ENCODE measurements at regions not wholly inside any gene's neighbourhood (a gene's known extent, or its start where the extent isn't known, plus 50 kb on each side); places are given as distances from the start of the nearest gene placed in this dataset.

GRCh38 chr12:76698966-76699365 is 64.9 kb upstream of the ZDHHC17 start:
- Mint-ChIP-seq H3K27me3 (peaks cover 3% of the 10 kb centered on the region), H3K36me3 (ENCODE audit: low read depth) (no peaks in the 10 kb centered on the region), H3K9me3 (no peaks in the 10 kb centered on the region), H3K4me3 (no peak overlapping the region), H3K4me1 (no peaks in the 10 kb centered on the region), H3K27ac (no peak overlapping the region)
- ChIA-PET CTCF (no interaction called here), POLR2A (no interaction called here)
- no peak for DNase-seq

GRCh38 chr12:76701690-76702089 is 62.2 kb upstream of the ZDHHC17 start:
- no peak for DNase-seq
- H3K4me1 Mint-ChIP-seq: peaks cover 5% of the 10 kb centered on the region
- H3K36me3 Mint-ChIP-seq (ENCODE audit: low read depth): no peaks in the 10 kb centered on the region
- CTCF ChIA-PET: interaction anchor here (0.7 kb wide), 1 partner anchor 71 kb away, joined by 3 read pairs; no protein-coding TSS in a partner anchor
- POLR2A ChIA-PET: no interaction called here
- peaks cover 3% of the 10 kb centered on the region for H3K27me3 Mint-ChIP-seq
- H3K27ac Mint-ChIP-seq: no peak overlapping the region
- H3K4me3 Mint-ChIP-seq: no peak overlapping the region
- no peaks in the 10 kb centered on the region for H3K9me3 Mint-ChIP-seq

GRCh38 chr12:76702946-76703345 is 61.0 kb upstream of the ZDHHC17 start:
- ChIA-PET POLR2A (no interaction called here), CTCF (no interaction called here)
- H3K4me1 Mint-ChIP-seq: peaks cover 5% of the 10 kb centered on the region
- no peak for DNase-seq
- no peak overlapping the region for H3K4me3 Mint-ChIP-seq
- no peaks in the 10 kb centered on the region for H3K9me3 Mint-ChIP-seq
- H3K27me3 Mint-ChIP-seq: peaks cover 4% of the 10 kb centered on the region
- H3K36me3 Mint-ChIP-seq (ENCODE audit: low read depth): no peaks in the 10 kb centered on the region
- H3K27ac Mint-ChIP-seq: no peak overlapping the region

GRCh38 chr12:76704693-76705092 is 59.2 kb upstream of the ZDHHC17 start:
- Mint-ChIP-seq H3K36me3 (ENCODE audit: low read depth) (no peaks in the 10 kb centered on the region), H3K27ac (no peak overlapping the region), H3K9me3 (no peaks in the 10 kb centered on the region), H3K27me3 (peaks cover 4% of the 10 kb centered on the region), H3K4me1 (peaks cover 5% of the 10 kb centered on the region), H3K4me3 (no peak overlapping the region)
- no peak for DNase-seq
- ChIA-PET CTCF (no interaction called here), POLR2A (no interaction called here)

- ChIA-PET CTCF (interaction anchor here (0.6 kb wide), 1 partner anchor 64 kb away, joined by 4 read pairs; no protein-coding TSS in a partner anchor), POLR2A (no interaction called here)
- Mint-ChIP-seq H3K27ac (no peak overlapping the region), H3K27me3 (peaks cover 4% of the 10 kb centered on the region), H3K4me1 (peaks cover 5% of the 10 kb centered on the region), H3K4me3 (no peak overlapping the region), H3K36me3 (ENCODE audit: low read depth) (no peaks in the 10 kb centered on the region), H3K9me3 (no peaks in the 10 kb centered on the region)
- DNase-seq: no peak
These were observed 57.8 kb upstream of the ZDHHC17 start for GRCh38 chr12:76706101-76706500.

GRCh38 chr12:76706761-76707160 is 57.2 kb upstream of the ZDHHC17 start:
- Mint-ChIP-seq H3K27me3 (peaks cover 4% of the 10 kb centered on the region), H3K36me3 (ENCODE audit: low read depth) (no peaks in the 10 kb centered on the region), H3K9me3 (no peaks in the 10 kb centered on the region), H3K27ac (no peak overlapping the region), H3K4me1 (peaks cover 5% of the 10 kb centered on the region), H3K4me3 (no peak overlapping the region)
- no peak for DNase-seq
- ChIA-PET POLR2A (no interaction called here), CTCF (no interaction called here)

- DNase-seq: no peak
- Mint-ChIP-seq H3K36me3 (ENCODE audit: low read depth) (no peaks in the 10 kb centered on the region), H3K27me3 (peaks cover 1% of the 10 kb centered on the region), H3K4me1 (peaks cover 5% of the 10 kb centered on the region), H3K9me3 (no peaks in the 10 kb centered on the region), H3K27ac (no peak overlapping the region), H3K4me3 (no peak overlapping the region)
- ChIA-PET CTCF (no interaction called here), POLR2A (no interaction called here)
These were observed 56.1 kb upstream of the ZDHHC17 start for GRCh38 chr12:76707772-76708171.

GRCh38 chr12:76708296-76708695 is 55.6 kb upstream of the ZDHHC17 start:
- Mint-ChIP-seq H3K27ac (no peak overlapping the region), H3K4me3 (no peak overlapping the region), H3K27me3 (peaks cover 1% of the 10 kb centered on the region), H3K36me3 (ENCODE audit: low read depth) (no peaks in the 10 kb centered on the region), H3K9me3 (no peaks in the 10 kb centered on the region), H3K4me1 (peaks cover 5% of the 10 kb centered on the region)
- ChIA-PET POLR2A (no interaction called here), CTCF (no interaction called here)
- DNase-seq: no peak

GRCh38 chr12:76711241-76711640 is 52.7 kb upstream of the ZDHHC17 start:
- no peak overlapping the region for H3K27ac Mint-ChIP-seq
- CTCF ChIA-PET: no interaction called here
- POLR2A ChIA-PET: no interaction called here
- no peak for DNase-seq
- H3K36me3 Mint-ChIP-seq (ENCODE audit: low read depth): no peaks in the 10 kb centered on the region
- peaks cover 1% of the 10 kb centered on the region for H3K4me1 Mint-ChIP-seq
- H3K27me3 Mint-ChIP-seq: peaks cover 4% of the 10 kb centered on the region
- H3K9me3 Mint-ChIP-seq: no peaks in the 10 kb centered on the region
- H3K4me3 Mint-ChIP-seq: no peak overlapping the region

- POLR2A ChIA-PET: no interaction called here
- Mint-ChIP-seq H3K4me1 (no peaks in the 10 kb centered on the region), H3K36me3 (ENCODE audit: low read depth) (no peaks in the 10 kb centered on the region), H3K27me3 (peaks cover 3% of the 10 kb centered on the region), H3K9me3 (no peaks in the 10 kb centered on the region), H3K4me3 (no peak overlapping the region), H3K27ac (no peak overlapping the region)
- DNase-seq: no peak
- CTCF ChIA-PET: no interaction called here
These were observed 50.8 kb upstream of the ZDHHC17 start for GRCh38 chr12:76713130-76713529.

GRCh38 chr12:76713986-76714385 is 49.9 kb upstream of the ZDHHC17 start:
- Mint-ChIP-seq H3K36me3 (ENCODE audit: low read depth) (no peaks in the 10 kb centered on the region), H3K9me3 (no peaks in the 10 kb centered on the region), H3K27me3 (peaks cover 3% of the 10 kb centered on the region), H3K27ac (no peak overlapping the region), H3K4me3 (no peak overlapping the region), H3K4me1 (no peaks in the 10 kb centered on the region)
- ChIA-PET POLR2A (no interaction called here), CTCF (no interaction called here)
- no peak for DNase-seq
